Mucosa of descending colon (tissue), 3 donors: ENCODE measurements at regions not wholly inside any gene's neighbourhood (a gene's known extent, or its start where the extent isn't known, plus 50 kb on each side); places are given as distances from the start of the nearest gene placed in this dataset.

Source experiments
- ATAC-seq: fragments of 200-7000 bp; cut with Tn5 transposase; one replicate; pipeline ENCODE4 v1.9.1; 2020; ENCODE audit warnings: mild to moderate bottlenecking, moderate library complexity
- DNase-seq, 3 donors: peaks; one replicate each; pipeline ENCODE4 v3.0.0-alpha.2; 2020
- H3K36me3 ChIP-seq: fragments of 200-600 bp; one replicate; pipeline ENCODE4 v1.8.0; 2021; ENCODE audit warnings: low read depth, mild to moderate bottlenecking
- H3K4me1 ChIP-seq: fragments of 200-600 bp; one replicate; pipeline ENCODE4 v1.8.0; 2021; ENCODE audit warnings: low read depth, mild to moderate bottlenecking
- H3K4me3 ChIP-seq: fragments of 200-600 bp; one replicate; pipeline ENCODE4 v1.8.0; 2021; ENCODE audit warnings: mild to moderate bottlenecking
- H3K9me3 ChIP-seq: fragments of 200-600 bp; one replicate; pipeline ENCODE4 v1.8.0; 2021; ENCODE audit warnings: mild to moderate bottlenecking
- CTCF ChIP-seq: fragments of 200-600 bp; IDR thresholded peaks from one replicate; pipeline ENCODE4 v1.8.0; 2022; ENCODE audit warnings: antibody characterized with exemption, mild to moderate bottlenecking
- intact Hi-C, 2 donors: fragments of 100-400 bp; cut with DNase I in 1 of 2; cut with micrococcal nuclease in 1 of 2; formaldehyde crosslinking; loops; one replicate each; pipeline versions ENCODE4 v1.11.0 to v1.11.1; 2022; cut with DNase I, micrococcal nuclease
- donor health status: DM: no; HTN: no; CAD: no; lungs with moderate emphysema.
- donor health status: DM: no; HTN: no; CAD: no.
- donor health status: DM: no; HTN: yes; CAD: no.

GRCh38 chr4:20046179-20046578 lies 205.5 kb upstream of the SLIT2 start:
- intact Hi-C loops: no loop called here
- no peak for TF ChIP-seq CTCF
- no peak for DNase-seq
- ATAC-seq: no peak
- no peak overlapping the region for H3K4me3 ChIP-seq
- no peaks in the 10 kb centered on the region for H3K36me3 ChIP-seq
- no peaks in the 10 kb centered on the region for H3K9me3 ChIP-seq
- H3K4me1 ChIP-seq: no peaks in the 10 kb centered on the region

GRCh38 chr4:20044966-20045365 lies 206.7 kb upstream of the SLIT2 start:
- Histone ChIP-seq H3K4me3 (no peak overlapping the region), H3K4me1 (no peaks in the 10 kb centered on the region), H3K9me3 (no peaks in the 10 kb centered on the region), H3K36me3 (no peaks in the 10 kb centered on the region)
- ATAC-seq: no peak
- DNase-seq: no peak
- intact Hi-C loops: no loop called here
- no peak for TF ChIP-seq CTCF

- intact Hi-C loops: no loop called here
- H3K9me3 ChIP-seq: no peaks in the 10 kb centered on the region
- no peaks in the 10 kb centered on the region for H3K36me3 ChIP-seq
- H3K4me1 ChIP-seq: no peaks in the 10 kb centered on the region
- H3K4me3 ChIP-seq: no peak overlapping the region
- ATAC-seq (no peak), DNase-seq (no peak)
- no peak for TF ChIP-seq CTCF
These were observed 207.2 kb upstream of the SLIT2 start for GRCh38 chr4:20044502-20044911.

GRCh38 chr4:20043991-20044390 lies 207.7 kb upstream of the SLIT2 start:
- H3K4me3 ChIP-seq: no peak overlapping the region
- H3K4me1 ChIP-seq: no peaks in the 10 kb centered on the region
- no peaks in the 10 kb centered on the region for H3K9me3 ChIP-seq
- no peak for TF ChIP-seq CTCF
- intact Hi-C loops: no loop called here
- ATAC-seq (no peak), DNase-seq (no peak)
- no peaks in the 10 kb centered on the region for H3K36me3 ChIP-seq

GRCh38 chr4:20042769-20043168 lies 208.9 kb upstream of the SLIT2 start:
- intact Hi-C loops: no loop called here
- TF ChIP-seq CTCF: no peak
- H3K36me3 ChIP-seq: no peaks in the 10 kb centered on the region

GRCh38 chr4:20041839-20042407 lies 209.8 kb upstream of the SLIT2 start:
- Histone ChIP-seq H3K36me3 (no peaks in the 10 kb centered on the region), H3K4me3 (no peak overlapping the region), H3K4me1 (no peaks in the 10 kb centered on the region), H3K9me3 (no peaks in the 10 kb centered on the region)
- ATAC-seq (no peak), DNase-seq (no peak)
- intact Hi-C loops: no loop called here
- no peak for TF ChIP-seq CTCF

More at GRCh38 chr4:20042769-20043168, 208.9 kb upstream of the SLIT2 start:
- DNase-seq (no peak), ATAC-seq (no peak)
- H3K4me1 ChIP-seq: no peaks in the 10 kb centered on the region
- H3K9me3 ChIP-seq: no peaks in the 10 kb centered on the region
- no peak overlapping the region for H3K4me3 ChIP-seq
